ENCODE measurements at regions not wholly inside any gene's neighbourhood (a gene's known extent, or its start where the extent isn't known, plus 50 kb on each side); places are given as distances from the start of the nearest gene placed in this dataset.

GRCh38 chr2:234691214-234691575 is 194.3 kb upstream of the ARL4C start:
- no peak for TF ChIP-seq CTCF (IDR thresholded peaks at IDR 0.05)
- TF ChIP-seq POLR2AphosphoS5 (IDR thresholded peaks at IDR 0.05): no peak
